Hepatocyte (in vitro differentiated cells): ENCODE measurements at regions not wholly inside any gene's neighbourhood (a gene's known extent, or its start where the extent isn't known, plus 50 kb on each side); places are given as distances from the start of the nearest gene placed in this dataset.
"Not testable (repeated sequence)": the region's sequence is repeated elsewhere in the genome, so short reads cannot be mapped to it uniquely, and the experiment has no call there.

Experiments
- DNase-seq: peaks from one replicate; pipeline ENCODE4 v3.0.0-alpha.2; 2016; ENCODE audit warnings: low spot score
- H2AFZ ChIP-seq: fragments of 200-600 bp; sonication (generic); 2 replicates; pipeline ENCODE4 v1.6.0; 2016; ENCODE audit warnings: antibody characterized with exemption, mild to moderate bottlenecking
- H3K27ac ChIP-seq: fragments of 200-600 bp; sonication (generic); 2 replicates; pipeline ENCODE4 v1.5.1; 2016; ENCODE audit warnings: mild to moderate bottlenecking
- H3K27me3 ChIP-seq: fragments of 200-600 bp; sonication (generic); 2 replicates; pipeline ENCODE4 v1.6.1; 2016
- H3K36me3 ChIP-seq: fragments of 200-600 bp; sonication (generic); replicated peaks from 2 replicates; pipeline ENCODE4 v1.5.1; 2016; ENCODE audit warnings: low read depth; ENCODE audit not compliant: insufficient read depth
- H3K4me1 ChIP-seq: fragments of 200-600 bp; sonication (generic); 2 replicates; pipeline ENCODE4 v1.5.1; 2016; ENCODE audit warnings: mild to moderate bottlenecking, moderate library complexity; ENCODE audit not compliant: insufficient read depth
- H3K4me2 ChIP-seq: fragments of 200-600 bp; sonication (generic); 2 replicates; pipeline ENCODE4 v1.6.0; 2016
- H3K4me3 ChIP-seq: fragments of 200-600 bp; sonication (generic); 2 replicates; pipeline ENCODE4 v1.5.1; 2016; ENCODE audit warnings: mild to moderate bottlenecking
- H3K79me2 ChIP-seq: fragments of 200-600 bp; sonication (generic); 2 replicates; pipeline ENCODE4 v1.6.0; 2017; ENCODE audit warnings: mild to moderate bottlenecking
- H3K9me2 ChIP-seq: fragments of 200-600 bp; sonication (generic); replicated peaks from 2 replicates; pipeline ENCODE4 v1.6.0; 2017; ENCODE audit warnings: mild to moderate bottlenecking; ENCODE audit not compliant: insufficient read depth
- H3K9me3 ChIP-seq: fragments of 200-600 bp; sonication (generic); 2 replicates; pipeline ENCODE4 v1.5.1; 2016; ENCODE audit warnings: low read depth, mild to moderate bottlenecking
- H4K20me1 ChIP-seq: fragments of 200-600 bp; sonication (generic); 2 replicates; pipeline ENCODE4 v1.6.0; 2016; ENCODE audit warnings: mild to moderate bottlenecking; ENCODE audit not compliant: insufficient read depth, poor library complexity, severe bottlenecking
- EZH2 ChIP-seq: fragments of 200-600 bp; sonication (generic); IDR thresholded peaks from 2 replicates; pipeline ENCODE4 v1.6.1; 2016; ENCODE audit warnings: antibody characterized with exemption, mild to moderate bottlenecking, borderline replicate concordance
- EZH2phosphoT487 ChIP-seq: fragments of 200-600 bp; sonication (generic); IDR thresholded peaks from one replicate; pipeline ENCODE4 v1.6.1; 2018; ENCODE audit warnings: antibody characterized with exemption, mild to moderate bottlenecking, low read depth, moderate library complexity; ENCODE audit not compliant: unreplicated experiment, severe bottlenecking
- WGBS: methylation state at CpG from one replicate; pipeline ENCODE4 v1.1.6; 2016; ENCODE audit warnings: low lambda C conversion rate; ENCODE audit errors: missing lambda C conversion rate; 5-methylcytosine and 5-hydroxymethylcytosine counted together
- TF ChIP-seq, protein P1 (sequence below): fragments of 200-600 bp; sonication (generic); IDR thresholded peaks from 2 replicates; pipeline ENCODE4 v1.5.1; 2016; ENCODE audit warnings: antibody characterized with exemption, mild to moderate bottlenecking; ENCODE audit not compliant: poor library complexity

GRCh38 chr17:27368980-27369379 is 75.1 kb downstream of the WSB1 start:
- Histone ChIP-seq H3K79me2 (no peaks in the 10 kb centered on the region), H3K4me3 (no peak overlapping the region), H3K27ac (no peak overlapping the region), H3K4me2 (no peak overlapping the region), H3K36me3 (no peaks in the 10 kb centered on the region), H4K20me1 (no peaks in the 10 kb centered on the region), H3K9me2 (no peaks in the 10 kb centered on the region), H2AFZ (no peak overlapping the region), H3K27me3 (no peaks in the 10 kb centered on the region), H3K4me1 (no peaks in the 10 kb centered on the region), H3K9me3 (no peaks in the 10 kb centered on the region)
- 64% methylated on average over 4 of the region's 4 CpGs for WGBS
- no peak for TF ChIP-seq EZH2
- TF ChIP-seq EZH2phosphoT487, result no peak
- TF ChIP-seq, protein P1, sequence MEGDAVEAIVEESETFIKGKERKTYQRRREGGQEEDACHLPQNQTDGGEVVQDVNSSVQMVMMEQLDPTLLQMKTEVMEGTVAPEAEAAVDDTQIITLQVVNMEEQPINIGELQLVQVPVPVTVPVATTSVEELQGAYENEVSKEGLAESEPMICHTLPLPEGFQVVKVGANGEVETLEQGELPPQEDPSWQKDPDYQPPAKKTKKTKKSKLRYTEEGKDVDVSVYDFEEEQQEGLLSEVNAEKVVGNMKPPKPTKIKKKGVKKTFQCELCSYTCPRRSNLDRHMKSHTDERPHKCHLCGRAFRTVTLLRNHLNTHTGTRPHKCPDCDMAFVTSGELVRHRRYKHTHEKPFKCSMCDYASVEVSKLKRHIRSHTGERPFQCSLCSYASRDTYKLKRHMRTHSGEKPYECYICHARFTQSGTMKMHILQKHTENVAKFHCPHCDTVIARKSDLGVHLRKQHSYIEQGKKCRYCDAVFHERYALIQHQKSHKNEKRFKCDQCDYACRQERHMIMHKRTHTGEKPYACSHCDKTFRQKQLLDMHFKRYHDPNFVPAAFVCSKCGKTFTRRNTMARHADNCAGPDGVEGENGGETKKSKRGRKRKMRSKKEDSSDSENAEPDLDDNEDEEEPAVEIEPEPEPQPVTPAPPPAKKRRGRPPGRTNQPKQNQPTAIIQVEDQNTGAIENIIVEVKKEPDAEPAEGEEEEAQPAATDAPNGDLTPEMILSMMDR, result no peak
- DNase-seq, result no peak

DNA sequence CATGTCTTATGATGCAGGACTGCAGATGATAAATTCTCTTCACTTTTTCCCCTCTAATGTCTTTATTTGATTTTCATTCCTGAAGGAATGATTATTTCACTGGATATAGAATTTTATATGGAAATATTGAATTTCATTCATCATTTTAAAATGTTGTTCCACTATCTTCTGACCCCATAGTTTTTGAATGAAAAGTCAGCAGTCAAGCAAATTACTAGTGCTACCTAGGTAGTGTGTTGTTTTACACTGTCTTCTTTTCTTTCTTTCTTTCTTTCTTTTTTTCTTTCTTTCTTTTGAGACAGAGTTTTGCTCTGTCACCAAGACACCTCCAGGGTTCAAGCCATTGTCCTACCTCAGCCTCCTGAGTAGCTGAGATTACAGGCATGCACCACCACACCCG is 76.9 kb downstream of the WSB1 start:
- Histone ChIP-seq H3K4me3 (no peak overlapping the region), H3K9me2 (no peaks in the 10 kb centered on the region), H3K4me1 (no peaks in the 10 kb centered on the region), H3K36me3 (no peaks in the 10 kb centered on the region), H3K9me3 (no peaks in the 10 kb centered on the region), H2AFZ (no peak overlapping the region), H3K27me3 (no peaks in the 10 kb centered on the region), H3K79me2 (no peaks in the 10 kb centered on the region), H4K20me1 (no peaks in the 10 kb centered on the region), H3K27ac (no peak overlapping the region), H3K4me2 (no peak overlapping the region)
- DNase-seq, result no peak
- WGBS, result 100% methylated on average over 1 of the region's 1 CpG
- TF ChIP-seq EZH2phosphoT487 (no peak), EZH2 (no peak)
- TF ChIP-seq, protein P1, result no peak

DNA sequence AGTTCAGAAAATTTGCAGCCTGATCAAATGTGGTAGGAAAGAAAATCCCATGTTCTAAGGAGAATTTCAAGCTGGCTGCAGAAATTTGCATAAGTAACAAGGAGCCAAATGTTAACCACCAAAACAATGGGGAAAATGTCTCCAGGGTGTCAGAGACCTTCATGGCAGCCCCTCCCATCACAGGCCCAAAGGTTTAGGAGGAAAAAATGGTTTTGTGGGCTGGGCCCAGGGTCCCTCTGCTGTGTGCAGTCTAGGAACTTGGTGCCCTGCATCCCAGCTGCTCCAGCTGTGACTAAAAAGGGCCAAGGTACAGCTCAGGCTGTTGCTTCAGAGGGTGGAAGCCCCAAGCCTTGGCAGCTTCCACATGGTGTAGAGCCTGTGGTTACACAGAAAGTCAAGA is 79.8 kb downstream of the WSB1 start:
- H2AFZ ChIP-seq, H3K27ac ChIP-seq, H3K9me2 ChIP-seq, H3K4me3 ChIP-seq, H3K79me2 ChIP-seq, H3K36me3 ChIP-seq, H3K9me3 ChIP-seq, H4K20me1 ChIP-seq, H3K4me1 ChIP-seq, H3K4me2 ChIP-seq, H3K27me3 ChIP-seq, DNase-seq: not testable (repeated sequence)

DNA sequence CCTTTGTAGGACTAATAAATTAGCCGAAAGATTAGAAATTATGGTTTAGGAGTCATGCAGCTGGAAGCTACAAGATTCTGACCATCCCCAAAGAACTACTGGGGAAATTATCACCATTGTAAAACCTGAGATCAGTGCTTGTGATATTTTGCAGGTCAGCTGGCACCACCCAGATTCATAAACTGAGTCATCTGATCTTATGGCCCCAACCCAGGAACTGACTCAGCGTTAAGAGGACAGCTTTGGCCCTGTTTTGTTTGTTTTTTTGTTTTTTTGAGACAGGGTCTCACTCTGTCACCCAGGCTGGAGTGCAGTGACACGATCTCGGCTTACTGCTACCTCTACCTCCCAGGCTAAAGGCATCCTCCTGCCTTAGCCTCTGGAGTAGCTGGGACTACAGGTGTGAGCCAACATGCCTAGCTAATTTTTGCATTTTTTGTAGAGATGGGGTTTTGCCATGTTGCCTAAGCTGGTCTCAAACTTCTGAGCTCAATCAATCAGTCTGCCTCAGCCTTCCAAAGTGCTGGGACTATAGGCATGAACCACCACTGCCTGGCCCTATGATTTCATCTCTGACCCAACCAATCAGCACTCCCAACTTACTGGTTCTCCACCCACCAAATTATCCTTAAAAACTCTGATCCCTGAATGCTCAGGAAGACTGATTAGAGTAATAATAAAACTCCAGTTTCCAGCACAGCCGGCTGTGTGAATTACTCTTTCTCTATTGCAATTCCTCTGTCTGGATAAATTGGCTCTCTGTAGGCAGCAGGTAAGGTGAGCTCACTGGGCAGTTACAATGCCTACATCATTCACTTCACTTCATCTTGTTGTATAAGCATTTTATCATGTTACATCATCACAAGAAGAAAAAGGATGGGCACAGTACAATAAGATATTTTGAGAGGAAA is 79.4 kb upstream of the KSR1 start:
- no peaks in the 10 kb centered on the region for H3K27me3 ChIP-seq

More for the DNA sequence above, 79.4 kb upstream of the KSR1 start:
- WGBS, result 83% methylated on average over 5 of the region's 5 CpGs
- Histone ChIP-seq H3K4me3 (no peak overlapping the region), H2AFZ (no peak overlapping the region), H3K79me2 (no peaks in the 10 kb centered on the region), H3K36me3 (no peaks in the 10 kb centered on the region), H3K27ac (no peak overlapping the region), H3K4me1 (peaks cover 5% of the 10 kb centered on the region), H3K9me2 (no peaks in the 10 kb centered on the region), H3K9me3 (no peaks in the 10 kb centered on the region), H4K20me1 (no peaks in the 10 kb centered on the region), H3K4me2 (no peak overlapping the region)
- TF ChIP-seq EZH2 (no peak), EZH2phosphoT487 (no peak)
- TF ChIP-seq, protein P1, result no peak
- DNase-seq, result no peak
